BJ (cell line): ENCODE measurements at regions not wholly inside any gene's neighbourhood (a gene's known extent, or its start where the extent isn't known, plus 50 kb on each side); places are given as distances from the start of the nearest gene placed in this dataset.

ENCODE experiments used
- CTCF ChIA-PET: fragments of 350-600 bp; formaldehyde crosslinking; extraction: SDS; loops from one replicate; lab custom pipeline; 2021; ENCODE audit warnings: antibody characterized with exemption, inconsistent platforms; lab: Yijun Ruan, JAX
- POLR2A ChIA-PET: fragments of 300-600 bp; sonication (Branson Sonifier 250); formaldehyde crosslinking; extraction: SDS; loops from one replicate; lab custom pipeline; 2021; ENCODE audit warnings: antibody characterized with exemption; lab: Charles Lee
- DNase-seq: peaks from one replicate; pipeline ENCODE4 v3.0.0-alpha.2; 2011; ENCODE audit warnings: low read depth
- H3K27me3 ChIP-seq: 2 replicates; pipeline ENCODE4 v1.6.0; 2011; ENCODE audit warnings: low read length; ENCODE audit not compliant: control insufficient read depth, insufficient read depth
- H3K36me3 ChIP-seq: 2 replicates; pipeline ENCODE4 v1.5.1; 2011; ENCODE audit warnings: low read length; ENCODE audit not compliant: control insufficient read depth, insufficient read depth
- H3K4me3 ChIP-seq: 2 replicates; pipeline ENCODE4 v1.5.1; 2011; ENCODE audit warnings: low read depth, mild to moderate bottlenecking, control low read depth, low read length
- CTCF ChIP-seq: IDR thresholded peaks from 2 replicates; pipeline ENCODE4 v1.5.1; 2011; ENCODE audit warnings: low read depth, mild to moderate bottlenecking, control low read depth, inconsistent platforms, low read length, moderate library complexity; ENCODE audit not compliant: insufficient read depth

DNA sequence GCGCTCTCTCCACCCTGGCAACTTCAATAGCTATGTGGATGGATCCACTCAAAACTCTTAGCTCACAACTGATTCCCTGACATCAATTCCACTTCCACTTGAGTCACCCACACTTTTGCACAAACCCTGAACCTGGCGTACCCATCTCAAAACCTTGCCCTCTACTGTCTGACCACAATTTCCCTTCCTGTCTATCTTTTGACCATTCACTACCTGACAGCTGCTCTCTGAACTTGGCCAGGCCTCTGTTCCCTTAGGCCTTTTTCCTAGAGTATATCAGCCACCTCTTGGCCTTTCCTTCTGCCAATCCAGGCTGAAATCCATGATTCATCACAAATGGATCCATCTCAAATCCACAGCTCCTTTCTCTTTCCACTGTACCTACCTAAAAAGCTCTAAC, 106.0 kb downstream of the RPL27A start:
- H3K4me3 ChIP-seq, result no peak overlapping the region
- DNase-seq, result no peak
- POLR2A ChIA-PET, result no interaction called here
- no peak for TF ChIP-seq CTCF
- CTCF ChIA-PET, result interaction anchor here (1.1 to 1.9 kb wide), 3 partner anchors 12 to 79 kb away, joined by 3 to 7 read pairs (median 3); no protein-coding TSS in a partner anchor
- no peaks in the 10 kb centered on the region for H3K27me3 ChIP-seq
- peaks cover 5% of the 10 kb centered on the region for H3K36me3 ChIP-seq

DNA sequence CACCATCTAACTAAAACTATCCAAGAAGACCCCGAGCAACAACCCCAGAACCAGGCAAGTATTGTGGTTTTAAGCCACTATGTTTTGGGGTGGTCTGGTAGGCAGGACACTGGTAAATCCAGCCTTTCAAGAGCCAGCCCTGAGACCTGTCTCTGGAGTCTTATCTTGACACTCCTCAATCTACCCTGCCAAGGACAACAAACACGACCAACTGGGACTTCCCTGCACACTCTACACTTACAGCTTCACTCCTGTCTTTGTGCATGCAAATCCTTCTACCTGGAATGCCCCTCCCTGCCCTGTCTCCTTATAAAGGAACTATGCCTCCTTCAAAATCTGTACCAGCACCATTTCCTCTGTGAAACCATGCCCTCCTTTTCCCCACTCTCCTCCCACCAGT, 107.3 kb downstream of the RPL27A start:
- DNase-seq, result no peak
- no peak for TF ChIP-seq CTCF
- ChIA-PET POLR2A (no interaction called here), CTCF (no interaction called here)
- H3K36me3 ChIP-seq, result peaks cover 10% of the 10 kb centered on the region
- no peak overlapping the region for H3K4me3 ChIP-seq
- H3K27me3 ChIP-seq, result no peaks in the 10 kb centered on the region

DNA sequence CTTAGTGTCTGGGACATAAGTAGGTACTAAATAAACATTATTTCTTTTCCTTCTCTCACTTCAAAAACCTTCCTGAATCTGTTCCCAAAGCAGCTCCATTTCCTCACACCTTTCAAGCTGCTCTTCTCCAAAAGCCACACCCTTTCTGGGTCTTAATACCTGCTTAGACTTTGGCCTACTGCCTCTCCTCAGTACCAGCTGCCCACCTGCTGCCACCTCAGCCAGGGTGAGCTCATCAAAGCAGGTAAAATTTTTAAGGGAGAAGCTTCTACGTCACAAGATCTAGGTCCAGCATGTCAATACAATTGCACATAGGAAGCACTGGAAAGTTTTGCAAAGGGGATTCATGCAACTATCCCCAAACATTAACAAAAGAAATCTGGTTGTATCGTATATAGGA, 108.4 kb downstream of the RPL27A start:
- ChIA-PET CTCF (interaction anchor here (0.6 kb wide), 1 partner anchor 20 kb away, joined by 3 read pairs; no protein-coding TSS in a partner anchor), POLR2A (interaction anchor here (0.7 kb wide), 1 partner anchor 14 kb away, joined by 6 read pairs; no protein-coding TSS in a partner anchor)
- TF ChIP-seq CTCF, result no peak
- Histone ChIP-seq H3K4me3 (no peak overlapping the region), H3K27me3 (no peaks in the 10 kb centered on the region), H3K36me3 (peaks cover 12% of the 10 kb centered on the region)
- DNase-seq, result no peak

DNA sequence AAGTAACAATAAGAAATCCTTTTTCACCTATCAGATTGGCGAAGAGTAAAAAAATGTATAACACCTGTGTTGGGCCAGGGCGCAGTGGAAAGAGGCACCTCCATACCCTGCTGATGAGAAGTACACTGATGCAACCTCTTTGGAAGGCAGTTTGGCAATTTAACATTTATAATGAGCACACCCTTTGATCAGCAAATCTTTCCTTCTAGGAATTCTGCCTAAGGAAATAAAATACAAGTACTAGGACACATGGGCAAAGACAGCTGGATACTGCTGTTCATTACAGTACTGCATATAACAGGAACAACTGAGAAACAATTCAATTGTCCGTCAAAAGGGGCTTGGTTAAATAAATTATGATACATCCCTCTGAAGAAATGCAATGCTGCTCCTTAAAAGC, 110.1 kb downstream of the RPL27A start:
- ChIA-PET CTCF (interaction anchor here (1.3 kb wide), 1 partner anchor 11 kb away, joined by 3 read pairs; no protein-coding TSS in a partner anchor), POLR2A (no interaction called here)
- DNase-seq, result no peak
- H3K27me3 ChIP-seq, result no peaks in the 10 kb centered on the region
- no peak for TF ChIP-seq CTCF
- no peak overlapping the region for H3K4me3 ChIP-seq
- H3K36me3 ChIP-seq, result peaks cover 12% of the 10 kb centered on the region

GRCh38 chr11:8793114-8793777, 110.7 kb downstream of the RPL27A start:
- DNase-seq, result no peak
- POLR2A ChIA-PET, result no interaction called here
- CTCF ChIA-PET, result no interaction called here

More at GRCh38 chr11:8793114-8793777, 110.7 kb downstream of the RPL27A start:
- H3K4me3 ChIP-seq, result no peak overlapping the region
- TF ChIP-seq CTCF, result no peak
- H3K36me3 ChIP-seq, result peaks cover 12% of the 10 kb centered on the region
- H3K27me3 ChIP-seq, result no peaks in the 10 kb centered on the region
